Keratinocyte (primary cell): ENCODE measurements at regions not wholly inside any gene's neighbourhood (a gene's known extent, or its start where the extent isn't known, plus 50 kb on each side); places are given as distances from the start of the nearest gene placed in this dataset.

Experiments
- DNase-seq: peaks from one replicate; pipeline ENCODE4 v3.0.0-alpha.2; 2011; ENCODE audit warnings: low read depth, missing footprints, low spot score
- FAIRE-seq: peaks from 2 replicates; lab custom pipeline; 2011; peaks lifted over from hg19 to GRCh38; lab: Jason Lieb, UNC
- H2AFZ ChIP-seq: 2 replicates; pipeline ENCODE4 v1.6.0; 2012; ENCODE audit warnings: low read length, control low read depth, inconsistent platforms; ENCODE audit not compliant: control insufficient read depth
- H3K27ac ChIP-seq: 2 replicates; pipeline ENCODE4 v1.5.1; 2011; ENCODE audit warnings: low read length; ENCODE audit not compliant: control insufficient read depth, insufficient read depth
- H3K27me3 ChIP-seq: 3 replicates; pipeline ENCODE4 v1.6.0; 2011; ENCODE audit warnings: low read length; ENCODE audit not compliant: control insufficient read depth, insufficient read depth; ENCODE audit errors: extremely low read depth
- H3K36me3 ChIP-seq, 2 experiments: 2 replicates in 1 of 2; 3 replicates in 1 of 2; pipeline ENCODE4 v1.5.1; 2011; ENCODE audit warnings: low read length in 2 of 2, mild to moderate bottlenecking in 1 of 2; ENCODE audit not compliant: control insufficient read depth in 2 of 2, insufficient read depth in 2 of 2; ENCODE audit errors: extremely low read depth in 1 of 2
- H3K4me1 ChIP-seq: 3 replicates; pipeline ENCODE4 v1.5.1; 2011; ENCODE audit warnings: low read length; ENCODE audit not compliant: control insufficient read depth, insufficient read depth; ENCODE audit errors: extremely low read depth
- H3K4me2 ChIP-seq: 3 replicates; pipeline ENCODE4 v1.6.0; 2011; ENCODE audit warnings: low read depth, low read length; ENCODE audit not compliant: control insufficient read depth, insufficient read depth; ENCODE audit errors: extremely low read depth
- H3K4me3 ChIP-seq, 3 experiments: fragments of 200-600 bp in 1 of 3; sonication (generic) in 1 of 3; 2 replicates in 2 of 3; 3 replicates in 1 of 3; pipeline ENCODE4 v1.5.1; 2011 to 2016; ENCODE audit warnings: low read length in 3 of 3, mild to moderate bottlenecking in 3 of 3, control low read depth in 2 of 3, inconsistent platforms in 1 of 3, low read depth in 1 of 3, mixed read lengths in 1 of 3, mixed run types in 1 of 3, moderate library complexity in 1 of 3; ENCODE audit not compliant: control insufficient read depth in 2 of 3, insufficient read depth in 2 of 3; ENCODE audit errors: extremely low read depth in 1 of 3
- H3K79me2 ChIP-seq: 2 replicates; pipeline ENCODE4 v1.6.0; 2012; ENCODE audit warnings: low read length; ENCODE audit not compliant: control insufficient read depth, insufficient read depth
- H3K9ac ChIP-seq: 3 replicates; pipeline ENCODE4 v1.6.0; 2011; ENCODE audit warnings: low read length; ENCODE audit not compliant: control insufficient read depth, insufficient read depth; ENCODE audit errors: extremely low read depth
- H3K9me1 ChIP-seq: 3 replicates; pipeline ENCODE4 v1.6.0; 2011; ENCODE audit warnings: low read length; ENCODE audit not compliant: control insufficient read depth, insufficient read depth; ENCODE audit errors: extremely low read depth
- H3K9me3 ChIP-seq: 2 replicates; pipeline ENCODE4 v1.5.1; 2012; ENCODE audit warnings: low read depth, low read length; ENCODE audit not compliant: control insufficient read depth
- H4K20me1 ChIP-seq: 3 replicates; pipeline ENCODE4 v1.6.0; 2011; ENCODE audit warnings: low read length; ENCODE audit not compliant: control insufficient read depth, insufficient read depth; ENCODE audit errors: extremely low read depth
- EZH2 ChIP-seq: IDR thresholded peaks from one replicate; pipeline ENCODE4 v1.6.1; 2012; ENCODE audit warnings: inconsistent platforms, mild to moderate bottlenecking, low read length, moderate library complexity
- dilution Hi-C: fragments of 300-500 bp; cut with MboI; formaldehyde crosslinking; loops from one replicate; pipeline ENCODE4 v1.7.0; 2020; ENCODE audit warnings: low sequenced_read_pairs; ENCODE audit not compliant: extremely low pct_ligation_motif_present
- TF ChIP-seq, protein P1 (sequence below), 3 experiments: IDR thresholded peaks in 1 of 3; conservative IDR thresholded peaks in 1 of 3; optimal IDR thresholded peaks in 1 of 3; 2 replicates in 2 of 3; 3 replicates in 1 of 3; pipeline versions ENCODE3 to v1.5.1; 2011; ENCODE audit warnings: low read length in 3 of 3, mild to moderate bottlenecking in 3 of 3, moderate library complexity in 2 of 3, control low read depth in 1 of 3, inconsistent platforms in 1 of 3; ENCODE audit not compliant: insufficient read depth in 2 of 3; ENCODE audit errors: extremely low read depth in 1 of 3

DNA sequence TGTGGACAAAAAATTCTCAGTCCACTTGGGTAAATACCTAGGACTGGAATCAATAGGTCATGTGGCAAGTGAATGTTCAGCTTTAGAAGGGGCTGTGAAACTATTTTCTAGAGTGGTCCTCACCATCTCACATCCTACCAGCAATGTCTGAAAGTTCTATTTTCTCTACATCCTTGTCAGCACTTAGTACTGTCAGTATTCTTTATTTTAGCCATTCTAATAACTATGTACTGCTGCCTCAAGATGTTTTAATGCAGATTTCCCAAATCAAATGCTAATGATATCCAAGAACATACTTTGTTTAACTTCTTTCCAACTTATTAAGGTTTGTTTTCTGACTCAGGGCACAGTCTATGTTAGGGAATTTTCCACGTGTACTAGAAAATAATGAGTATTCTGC lies 317.0 kb downstream of the BRD1 start:
- no peaks in the 10 kb centered on the region for H4K20me1 ChIP-seq
- no peak overlapping the region for H3K4me2 ChIP-seq
- H3K9me1 ChIP-seq = no peaks in the 10 kb centered on the region
- FAIRE-seq = no peak
- H2AFZ ChIP-seq = no peak overlapping the region
- H3K27ac ChIP-seq = no peak overlapping the region
- H3K27me3 ChIP-seq = no peaks in the 10 kb centered on the region
- dilution Hi-C loops = no loop called here
- H3K36me3 ChIP-seq = no peaks in the 10 kb centered on the region
- H3K9me3 ChIP-seq = peaks cover 11% of the 10 kb centered on the region
- H3K79me2 ChIP-seq = no peaks in the 10 kb centered on the region
- DNase-seq = no peak
- no peaks in the 10 kb centered on the region for H3K4me1 ChIP-seq
- TF ChIP-seq, protein P1, sequence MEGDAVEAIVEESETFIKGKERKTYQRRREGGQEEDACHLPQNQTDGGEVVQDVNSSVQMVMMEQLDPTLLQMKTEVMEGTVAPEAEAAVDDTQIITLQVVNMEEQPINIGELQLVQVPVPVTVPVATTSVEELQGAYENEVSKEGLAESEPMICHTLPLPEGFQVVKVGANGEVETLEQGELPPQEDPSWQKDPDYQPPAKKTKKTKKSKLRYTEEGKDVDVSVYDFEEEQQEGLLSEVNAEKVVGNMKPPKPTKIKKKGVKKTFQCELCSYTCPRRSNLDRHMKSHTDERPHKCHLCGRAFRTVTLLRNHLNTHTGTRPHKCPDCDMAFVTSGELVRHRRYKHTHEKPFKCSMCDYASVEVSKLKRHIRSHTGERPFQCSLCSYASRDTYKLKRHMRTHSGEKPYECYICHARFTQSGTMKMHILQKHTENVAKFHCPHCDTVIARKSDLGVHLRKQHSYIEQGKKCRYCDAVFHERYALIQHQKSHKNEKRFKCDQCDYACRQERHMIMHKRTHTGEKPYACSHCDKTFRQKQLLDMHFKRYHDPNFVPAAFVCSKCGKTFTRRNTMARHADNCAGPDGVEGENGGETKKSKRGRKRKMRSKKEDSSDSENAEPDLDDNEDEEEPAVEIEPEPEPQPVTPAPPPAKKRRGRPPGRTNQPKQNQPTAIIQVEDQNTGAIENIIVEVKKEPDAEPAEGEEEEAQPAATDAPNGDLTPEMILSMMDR (optimal IDR thresholded peaks at IDR 0.05 in 1 of 3, IDR thresholded peaks at IDR 0.05 in 1 of 3, conservative IDR thresholded peaks at IDR 0.05 in 1 of 3; ENCODE audit: extremely low read depth in 1 of 3, insufficient read depth in 2 of 3, low read length in 3 of 3) = no peak
- no peak for TF ChIP-seq EZH2
- H3K9ac ChIP-seq = no peak overlapping the region
- H3K4me3 ChIP-seq = no peak overlapping the region

DNA sequence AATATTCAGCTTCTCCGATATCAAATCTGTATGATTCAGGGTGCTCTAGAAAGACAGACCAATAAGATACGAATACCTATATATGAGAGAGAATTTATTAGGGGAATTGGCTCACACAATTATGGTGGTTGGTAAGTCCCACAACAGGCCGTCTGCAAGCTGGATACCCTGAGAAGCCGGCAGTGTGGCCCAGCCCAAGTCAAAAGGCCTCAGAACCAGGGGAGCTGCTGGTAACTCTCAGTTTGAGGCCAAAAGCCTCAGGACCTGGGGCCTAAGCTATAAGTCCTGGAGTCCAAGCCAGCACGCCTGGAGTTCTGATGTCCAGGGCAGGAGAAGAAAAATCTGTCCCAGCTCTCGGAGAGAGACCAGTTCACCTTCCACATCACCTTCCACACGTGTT lies 318.7 kb downstream of the BRD1 start:
- no peaks in the 10 kb centered on the region for H3K36me3 ChIP-seq
- H3K4me1 ChIP-seq = no peaks in the 10 kb centered on the region
- dilution Hi-C loops = no loop called here
- no peak overlapping the region for H3K9ac ChIP-seq
- H2AFZ ChIP-seq = no peak overlapping the region
- H3K79me2 ChIP-seq = no peaks in the 10 kb centered on the region
- no peak overlapping the region for H3K4me3 ChIP-seq
- H3K27ac ChIP-seq = no peak overlapping the region
- peaks cover 17% of the 10 kb centered on the region for H3K9me3 ChIP-seq
- TF ChIP-seq, protein P1 (optimal IDR thresholded peaks at IDR 0.05 in 1 of 3, IDR thresholded peaks at IDR 0.05 in 1 of 3, conservative IDR thresholded peaks at IDR 0.05 in 1 of 3; ENCODE audit: extremely low read depth in 1 of 3, insufficient read depth in 2 of 3, low read length in 3 of 3) = no peak
- no peak for TF ChIP-seq EZH2
- H3K4me2 ChIP-seq = no peak overlapping the region
- FAIRE-seq = no peak
- no peaks in the 10 kb centered on the region for H4K20me1 ChIP-seq
- no peaks in the 10 kb centered on the region for H3K27me3 ChIP-seq
- DNase-seq = no peak
- no peaks in the 10 kb centered on the region for H3K9me1 ChIP-seq
